Epithelial cell of esophagus (primary cell): ENCODE measurements at regions not wholly inside any gene's neighbourhood (a gene's known extent, or its start where the extent isn't known, plus 50 kb on each side); places are given as distances from the start of the nearest gene placed in this dataset.
"Not testable (repeated sequence)": the region's sequence is repeated elsewhere in the genome, so short reads cannot be mapped to it uniquely, and the experiment has no call there.

Source experiments
- DNase-seq: peaks from one replicate; pipeline ENCODE4 v3.0.0; 2010; ENCODE audit warnings: low read depth
- H3K4me3 ChIP-seq: 2 replicates; pipeline ENCODE4 v1.5.1; 2011; ENCODE audit warnings: mild to moderate bottlenecking, low read length, control low read depth
- CTCF ChIP-seq: IDR thresholded peaks from 2 replicates; pipeline ENCODE4 v1.5.1; 2011; ENCODE audit warnings: low read depth, mild to moderate bottlenecking, low read length, control low read depth, inconsistent platforms; ENCODE audit not compliant: insufficient read depth; ENCODE audit errors: missing control alignments

- DNase-seq, result peak; percentile 59
- H3K4me3 ChIP-seq, result no peak overlapping the region
- TF ChIP-seq CTCF, result peak; percentile 97
Observed at GRCh38 chr20:41738604-41739206, 120.5 kb upstream of the CHD6 start.

GRCh38 chr20:41735949-41736348 is 117.8 kb upstream of the CHD6 start:
- TF ChIP-seq CTCF, result no peak
- no peak overlapping the region for H3K4me3 ChIP-seq
- no peak for DNase-seq

GRCh38 chr20:41734506-41734945 is 116.3 kb upstream of the CHD6 start:
- peak; percentile 49 for DNase-seq
- peak; percentile 96 for TF ChIP-seq CTCF
- no peak overlapping the region for H3K4me3 ChIP-seq

- DNase-seq, result no peak
- no peak overlapping the region for H3K4me3 ChIP-seq
- TF ChIP-seq CTCF, result no peak
Observed at GRCh38 chr20:41733151-41733550, 115.0 kb upstream of the CHD6 start.

GRCh38 chr20:41731198-41731597 is 113.0 kb upstream of the CHD6 start:
- not testable (repeated sequence) for H3K4me3 ChIP-seq, DNase-seq

- DNase-seq, H3K4me3 ChIP-seq: not testable (repeated sequence)
Observed at GRCh38 chr20:41727681-41728080, 109.5 kb upstream of the CHD6 start.

- DNase-seq, result no peak
- TF ChIP-seq CTCF, result no peak
- H3K4me3 ChIP-seq, result no peak overlapping the region
Observed at GRCh38 chr20:41726727-41727126, 108.5 kb upstream of the CHD6 start.

GRCh38 chr20:41719151-41719550 is 101.0 kb upstream of the CHD6 start:
- DNase-seq, result no peak
- no peak overlapping the region for H3K4me3 ChIP-seq
- no peak for TF ChIP-seq CTCF
